ENCODE measurements at regions not wholly inside any gene's neighbourhood (a gene's known extent, or its start where the extent isn't known, plus 50 kb on each side); places are given as distances from the start of the nearest gene placed in this dataset.

GRCh38 chr3:145812391-145812790 lies 348.6 kb downstream of the PLOD2 start:
- Mint-ChIP-seq H3K9me3 (ENCODE audit: low read depth) (no peaks in the 10 kb centered on the region), H3K27me3 (no peaks in the 10 kb centered on the region)
- DNase-seq (ENCODE audit: low spot score, unreplicated experiment) = no peak

GRCh38 chr3:145815707-145816413 lies 345.1 kb downstream of the PLOD2 start:
- Mint-ChIP-seq H3K9me3 (ENCODE audit: low read depth) (peaks cover 12% of the 10 kb centered on the region), H3K4me3 (ENCODE audit: low read depth) (no peak overlapping the region), H3K27me3 (no peaks in the 10 kb centered on the region), H3K27ac (no peak overlapping the region), H3K36me3 (ENCODE audit: insufficient read depth) (no peaks in the 10 kb centered on the region), H3K4me1 (ENCODE audit: low read depth) (peaks cover 9% of the 10 kb centered on the region)
- DNase-seq (ENCODE audit: low spot score, unreplicated experiment) = no peak
- no peak for TF ChIP-seq CTCF (IDR thresholded peaks at IDR 0.05; ENCODE audit: unreplicated experiment)

More at GRCh38 chr3:145812391-145812790, 348.6 kb downstream of the PLOD2 start:
- no peak for TF ChIP-seq CTCF (IDR thresholded peaks at IDR 0.05; ENCODE audit: unreplicated experiment)
- Mint-ChIP-seq H3K4me1 (ENCODE audit: low read depth) (no peaks in the 10 kb centered on the region), H3K27ac (no peak overlapping the region), H3K4me3 (ENCODE audit: low read depth) (no peak overlapping the region), H3K36me3 (ENCODE audit: insufficient read depth) (no peaks in the 10 kb centered on the region)

DNA sequence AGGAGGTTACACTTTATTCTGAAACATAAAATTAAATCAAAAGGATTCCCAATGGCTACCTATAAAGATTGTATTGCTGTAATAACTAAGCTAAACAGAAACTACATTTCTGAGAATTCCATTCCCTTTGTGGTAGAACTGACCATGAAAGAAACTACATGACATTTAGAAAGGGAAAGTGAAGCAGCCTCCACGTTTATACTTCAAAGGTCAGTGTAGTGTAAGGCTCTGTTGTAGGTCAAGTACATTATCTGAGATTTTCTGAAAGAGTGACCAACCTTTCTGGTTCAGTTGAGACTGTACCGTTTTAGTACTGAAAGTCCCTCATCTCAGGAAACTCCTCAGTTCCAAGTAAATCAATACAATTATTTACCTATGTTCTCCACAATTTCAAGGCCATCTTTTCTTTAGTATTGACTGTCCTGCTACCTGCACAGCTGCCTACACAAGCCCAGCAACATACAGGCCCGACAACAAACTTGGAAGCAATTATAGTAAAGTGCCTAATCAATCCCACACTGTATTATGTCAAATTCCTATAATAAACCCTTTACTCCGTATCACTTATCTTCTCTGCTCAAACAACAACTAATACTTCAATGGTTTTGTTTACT lies 343.0 kb downstream of the PLOD2 start:
- Mint-ChIP-seq H3K4me1 (ENCODE audit: low read depth) (peaks cover 9% of the 10 kb centered on the region), H3K4me3 (ENCODE audit: low read depth) (no peak overlapping the region), H3K27me3 (no peaks in the 10 kb centered on the region), H3K27ac (peak overlapping the region; percentile 84), H3K9me3 (ENCODE audit: low read depth) (peaks cover 13% of the 10 kb centered on the region), H3K36me3 (ENCODE audit: insufficient read depth) (no peaks in the 10 kb centered on the region)
- DNase-seq (ENCODE audit: low spot score, unreplicated experiment) = no peak
- no peak for TF ChIP-seq CTCF (IDR thresholded peaks at IDR 0.05; ENCODE audit: unreplicated experiment)

- no peak for DNase-seq (ENCODE audit: low spot score, unreplicated experiment)
- peaks cover 9% of the 10 kb centered on the region for H3K4me1 Mint-ChIP-seq (ENCODE audit: low read depth)
- TF ChIP-seq CTCF (IDR thresholded peaks at IDR 0.05; ENCODE audit: unreplicated experiment) = no peak
- H3K36me3 Mint-ChIP-seq (ENCODE audit: insufficient read depth) = peaks cover 2% of the 10 kb centered on the region
- no peaks in the 10 kb centered on the region for H3K27me3 Mint-ChIP-seq
- H3K4me3 Mint-ChIP-seq (ENCODE audit: low read depth) = no peak overlapping the region
- no peak overlapping the region for H3K27ac Mint-ChIP-seq
- peaks cover 25% of the 10 kb centered on the region for H3K9me3 Mint-ChIP-seq (ENCODE audit: low read depth)
These were observed 340.8 kb downstream of the PLOD2 start for GRCh38 chr3:145820170-145820569.

GRCh38 chr3:145842294-145842902 lies 318.6 kb downstream of the PLOD2 start:
- Mint-ChIP-seq H3K27me3 (no peaks in the 10 kb centered on the region), H3K9me3 (ENCODE audit: low read depth) (no peaks in the 10 kb centered on the region), H3K4me3 (ENCODE audit: low read depth) (no peak overlapping the region), H3K36me3 (ENCODE audit: insufficient read depth) (no peaks in the 10 kb centered on the region), H3K27ac (no peak overlapping the region), H3K4me1 (ENCODE audit: low read depth) (no peaks in the 10 kb centered on the region)
- no peak for TF ChIP-seq CTCF (IDR thresholded peaks at IDR 0.05; ENCODE audit: unreplicated experiment)
- no peak for DNase-seq (ENCODE audit: low spot score, unreplicated experiment)

Data from progenitor cell of endocrine pancreas (in vitro differentiated cells).